NCI-H146 treated with DMSO at 0.1 percent for 48 hours (cell line): ENCODE measurements at regions not wholly inside any gene's neighbourhood (a gene's known extent, or its start where the extent isn't known, plus 50 kb on each side); places are given as distances from the start of the nearest gene placed in this dataset.
"Not testable (repeated sequence)": the region's sequence is repeated elsewhere in the genome, so short reads cannot be mapped to it uniquely, and the experiment has no call there.

Experiments used
- DNase-seq: peaks from one replicate; lab custom pipeline; 2025; ENCODE audit not compliant: unreplicated experiment; lab: John Stamatoyannopoulos, UW

- no peak for DNase-seq
Measured at GRCh38 chr2:167803449-167803988, 443.9 kb downstream of the STK39 start.

GRCh38 chr2:167794554-167795255, 452.7 kb downstream of the STK39 start:
- no peak for DNase-seq

GRCh38 chr2:167793725-167794124, 453.7 kb downstream of the STK39 start:
- no peak for DNase-seq

- no peak for DNase-seq
Measured at GRCh38 chr2:167792126-167792525, 455.3 kb downstream of the STK39 start.

GRCh38 chr2:167790781-167791450, 456.5 kb downstream of the STK39 start:
- no peak for DNase-seq

GRCh38 chr2:167790189-167790588, 457.2 kb downstream of the STK39 start:
- DNase-seq, result no peak

GRCh38 chr2:167787562-167787961, 459.8 kb downstream of the STK39 start:
- DNase-seq, result no peak

- no peak for DNase-seq
Measured at GRCh38 chr2:167787021-167787420, 460.4 kb downstream of the STK39 start.

GRCh38 chr2:167785606-167786216, 461.7 kb downstream of the STK39 start:
- DNase-seq, result no peak

GRCh38 chr2:167784084-167784425, 463.3 kb downstream of the STK39 start:
- peak; percentile 52 for DNase-seq

- no peak for DNase-seq
Measured at GRCh38 chr2:167783261-167784083, 463.9 kb downstream of the STK39 start.

GRCh38 chr2:167781629-167782028, 465.8 kb downstream of the STK39 start:
- DNase-seq, result not testable (repeated sequence)

GRCh38 chr2:167776359-167776758, 471.0 kb downstream of the STK39 start:
- no peak for DNase-seq

GRCh38 chr2:167771628-167772027, 475.8 kb downstream of the STK39 start:
- DNase-seq, result no peak

- no peak for DNase-seq
Measured at GRCh38 chr2:167769020-167769419, 478.4 kb downstream of the STK39 start.

- DNase-seq, result no peak
Measured at GRCh38 chr2:167767830-167768229, 479.6 kb downstream of the STK39 start.

- DNase-seq, result no peak
Measured at GRCh38 chr2:167764772-167765341, 482.5 kb downstream of the STK39 start.

GRCh38 chr2:167761465-167762136, 485.8 kb downstream of the STK39 start:
- no peak for DNase-seq

- no peak for DNase-seq
Measured at GRCh38 chr2:167759531-167759930, 487.9 kb downstream of the STK39 start.

GRCh38 chr2:167758292-167758691, 489.1 kb downstream of the STK39 start:
- no peak for DNase-seq
